Mammary epithelial cell (primary cell): ENCODE measurements at regions not wholly inside any gene's neighbourhood (a gene's known extent, or its start where the extent isn't known, plus 50 kb on each side); places are given as distances from the start of the nearest gene placed in this dataset.
"Not testable (repeated sequence)": the region's sequence is repeated elsewhere in the genome, so short reads cannot be mapped to it uniquely, and the experiment has no call there.

Experiments used
- EZH2 ChIP-seq: IDR thresholded peaks from 2 replicates; pipeline ENCODE4 v1.6.1; 2012; ENCODE audit warnings: low read length, inconsistent platforms, borderline replicate concordance
- TF ChIP-seq, protein P1 (sequence below), 2 donors: IDR thresholded peaks in 1 of 2; conservative IDR thresholded peaks in 1 of 2; 2 replicates each; pipeline ENCODE4 v1.5.1; 2011 to 2012; ENCODE audit warnings: inconsistent platforms in 2 of 2, low read length in 2 of 2, mild to moderate bottlenecking in 2 of 2, control low read depth in 1 of 2, low read depth in 1 of 2; ENCODE audit not compliant: insufficient read depth in 1 of 2; ENCODE audit errors: extremely low read depth in 1 of 2

DNA sequence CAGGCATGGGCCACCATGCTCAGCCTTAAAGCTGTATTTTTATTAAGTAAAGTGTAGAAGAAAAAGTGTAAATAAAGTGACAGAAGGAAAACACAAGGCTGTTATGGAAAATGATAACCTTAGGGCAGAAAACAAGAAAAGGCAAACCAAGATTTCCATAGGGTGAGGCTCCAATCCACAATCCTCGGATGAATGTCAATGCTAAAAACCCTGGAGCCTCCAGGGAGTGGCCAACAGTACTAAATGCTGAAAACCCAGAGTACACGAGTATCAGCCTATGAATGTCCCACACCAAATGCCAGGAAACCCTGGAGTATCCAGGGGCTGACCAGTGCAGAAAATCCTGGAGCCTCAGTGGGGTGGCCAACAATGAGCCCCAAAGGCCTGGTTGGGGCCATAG, 292.6 kb downstream of the RPIA start:
- TF ChIP-seq, protein P1, sequence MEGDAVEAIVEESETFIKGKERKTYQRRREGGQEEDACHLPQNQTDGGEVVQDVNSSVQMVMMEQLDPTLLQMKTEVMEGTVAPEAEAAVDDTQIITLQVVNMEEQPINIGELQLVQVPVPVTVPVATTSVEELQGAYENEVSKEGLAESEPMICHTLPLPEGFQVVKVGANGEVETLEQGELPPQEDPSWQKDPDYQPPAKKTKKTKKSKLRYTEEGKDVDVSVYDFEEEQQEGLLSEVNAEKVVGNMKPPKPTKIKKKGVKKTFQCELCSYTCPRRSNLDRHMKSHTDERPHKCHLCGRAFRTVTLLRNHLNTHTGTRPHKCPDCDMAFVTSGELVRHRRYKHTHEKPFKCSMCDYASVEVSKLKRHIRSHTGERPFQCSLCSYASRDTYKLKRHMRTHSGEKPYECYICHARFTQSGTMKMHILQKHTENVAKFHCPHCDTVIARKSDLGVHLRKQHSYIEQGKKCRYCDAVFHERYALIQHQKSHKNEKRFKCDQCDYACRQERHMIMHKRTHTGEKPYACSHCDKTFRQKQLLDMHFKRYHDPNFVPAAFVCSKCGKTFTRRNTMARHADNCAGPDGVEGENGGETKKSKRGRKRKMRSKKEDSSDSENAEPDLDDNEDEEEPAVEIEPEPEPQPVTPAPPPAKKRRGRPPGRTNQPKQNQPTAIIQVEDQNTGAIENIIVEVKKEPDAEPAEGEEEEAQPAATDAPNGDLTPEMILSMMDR (conservative IDR thresholded peaks at IDR 0.05 in 1 of 2, IDR thresholded peaks at IDR 0.05 in 1 of 2; ENCODE audit: extremely low read depth in 1 of 2, insufficient read depth in 1 of 2, low read depth in 1 of 2, low read length in 2 of 2): not testable (repeated sequence)
- not testable (repeated sequence) for TF ChIP-seq EZH2
